Peyer's patch (tissue), 4 donors: ENCODE measurements at regions not wholly inside any gene's neighbourhood (a gene's known extent, or its start where the extent isn't known, plus 50 kb on each side); places are given as distances from the start of the nearest gene placed in this dataset.

Experiments used
- DNase-seq, 3 donors: peaks; one replicate each; pipeline ENCODE4 v3.0.0-alpha.2; 2017 to 2019
- H3K27ac ChIP-seq, 4 donors: fragments of 200-600 bp; sonication (generic); one replicate each; pipeline ENCODE4 v1.5.1; 2016 to 2019
- H3K27me3 ChIP-seq, 2 donors: fragments of 200-600 bp; sonication (generic); one replicate each; pipeline ENCODE4 v1.5.1; 2019
- H3K36me3 ChIP-seq, 3 donors: fragments of 200-600 bp; sonication (generic); one replicate each; pipeline ENCODE4 v1.5.1; 2016 to 2019
- H3K4me1 ChIP-seq, 4 donors: fragments of 200-600 bp; sonication (generic); one replicate each; pipeline ENCODE4 v1.5.1; 2016 to 2019
- H3K4me3 ChIP-seq, 4 donors: fragments of 200-600 bp; sonication (generic); 1 replicate in 3 of 4; 2 replicates in 1 of 4; pipeline ENCODE4 v1.5.1; 2016 to 2019; ENCODE audit warnings: mild to moderate bottlenecking in 1 of 4
- H3K9me3 ChIP-seq, 4 donors: fragments of 200-600 bp; sonication (generic); one replicate each; pipeline ENCODE4 v1.5.1; 2016 to 2019; ENCODE audit warnings: mild to moderate bottlenecking in 1 of 4
- CTCF ChIP-seq, 6 experiments: fragments of 450-650 bp in 4 of 6; fragments of 200-600 bp in 2 of 6; sonication (generic) in 1 of 6; IDR thresholded peaks; one replicate each; pipeline ENCODE4 v1.5.1; 2017 to 2019; ENCODE audit warnings: antibody characterized with exemption in 6 of 6, mild to moderate bottlenecking in 3 of 6, moderate library complexity in 1 of 6
- POLR2A ChIP-seq, 2 donors: fragments of 450-650 bp; IDR thresholded peaks; one replicate each; pipeline ENCODE4 v1.5.1; 2017; ENCODE audit warnings: antibody characterized with exemption in 2 of 2, mild to moderate bottlenecking in 2 of 2, moderate library complexity in 2 of 2

- no peaks in the 10 kb centered on the region for H3K27me3 ChIP-seq
- H3K36me3 ChIP-seq = no peaks in the 10 kb centered on the region
- H3K27ac ChIP-seq = no peak overlapping the region
- H3K9me3 ChIP-seq = no peaks in the 10 kb centered on the region
- no peaks in the 10 kb centered on the region for H3K4me1 ChIP-seq
- no peak for TF ChIP-seq POLR2A (IDR thresholded peaks at IDR 0.05)
- TF ChIP-seq CTCF (IDR thresholded peaks at IDR 0.05) = no peak
- DNase-seq = no peak
- no peak overlapping the region for H3K4me3 ChIP-seq
These were observed 1235.2 kb downstream of the PCDH7 start for GRCh38 chr4:31955346-31955745.

GRCh38 chr4:31959972-31960371, 1239.8 kb downstream of the PCDH7 start:
- Histone ChIP-seq H3K27me3 (no peaks in the 10 kb centered on the region), H3K9me3 (no peaks in the 10 kb centered on the region), H3K27ac (no peak overlapping the region), H3K36me3 (no peaks in the 10 kb centered on the region), H3K4me1 (no peaks in the 10 kb centered on the region), H3K4me3 (no peak overlapping the region)
- no peak for DNase-seq
- TF ChIP-seq CTCF (IDR thresholded peaks at IDR 0.05) (no peak), POLR2A (IDR thresholded peaks at IDR 0.05) (no peak)

- no peak for DNase-seq
- no peaks in the 10 kb centered on the region for H3K9me3 ChIP-seq
- no peak overlapping the region for H3K4me3 ChIP-seq
- H3K27ac ChIP-seq = no peak overlapping the region
- H3K4me1 ChIP-seq = no peaks in the 10 kb centered on the region
- TF ChIP-seq POLR2A (IDR thresholded peaks at IDR 0.05) (no peak), CTCF (IDR thresholded peaks at IDR 0.05) (no peak)
- no peaks in the 10 kb centered on the region for H3K36me3 ChIP-seq
- H3K27me3 ChIP-seq = no peaks in the 10 kb centered on the region
These were observed 1244.5 kb downstream of the PCDH7 start for GRCh38 chr4:31964685-31965084.

GRCh38 chr4:31968842-31969241, 1248.7 kb downstream of the PCDH7 start:
- Histone ChIP-seq H3K36me3 (no peaks in the 10 kb centered on the region), H3K4me3 (no peak overlapping the region), H3K9me3 (no peaks in the 10 kb centered on the region), H3K27me3 (no peaks in the 10 kb centered on the region), H3K4me1 (no peaks in the 10 kb centered on the region), H3K27ac (no peak overlapping the region)
- DNase-seq = no peak
- TF ChIP-seq POLR2A (IDR thresholded peaks at IDR 0.05) = no peak
- no peak for TF ChIP-seq CTCF (IDR thresholded peaks at IDR 0.05)

- no peak for DNase-seq
- no peaks in the 10 kb centered on the region for H3K36me3 ChIP-seq
- H3K27me3 ChIP-seq = no peaks in the 10 kb centered on the region
- TF ChIP-seq CTCF (IDR thresholded peaks at IDR 0.05) (no peak), POLR2A (IDR thresholded peaks at IDR 0.05) (no peak)
- no peak overlapping the region for H3K27ac ChIP-seq
- H3K9me3 ChIP-seq = no peaks in the 10 kb centered on the region
- H3K4me1 ChIP-seq = no peaks in the 10 kb centered on the region
- no peak overlapping the region for H3K4me3 ChIP-seq
These were observed 1254.4 kb downstream of the PCDH7 start for GRCh38 chr4:31974490-31975002.

- no peaks in the 10 kb centered on the region for H3K9me3 ChIP-seq
- TF ChIP-seq CTCF (IDR thresholded peaks at IDR 0.05) = no peak
- no peak for TF ChIP-seq POLR2A (IDR thresholded peaks at IDR 0.05)
- H3K27me3 ChIP-seq = no peaks in the 10 kb centered on the region
- no peaks in the 10 kb centered on the region for H3K36me3 ChIP-seq
- no peak overlapping the region for H3K27ac ChIP-seq
- no peak overlapping the region for H3K4me3 ChIP-seq
- DNase-seq = no peak
- H3K4me1 ChIP-seq = no peaks in the 10 kb centered on the region
These were observed 1259.8 kb downstream of the PCDH7 start for GRCh38 chr4:31979988-31980387.
